T1000 (cell line): ENCODE measurements at regions not wholly inside any gene's neighbourhood (a gene's known extent, or its start where the extent isn't known, plus 50 kb on each side); places are given as distances from the start of the nearest gene placed in this dataset.
"Not testable (repeated sequence)": the region's sequence is repeated elsewhere in the genome, so short reads cannot be mapped to it uniquely, and the experiment has no call there.

Source experiments
- DNase-seq: peaks from one replicate; lab custom pipeline; 2025; ENCODE audit warnings: mixed read lengths; lab: John Stamatoyannopoulos, UW

- DNase-seq, result no peak
Measured at GRCh38 chr4:3866813-3867129, 100.6 kb downstream of the ADRA2C start.

GRCh38 chr4:3867403-3868100, 101.4 kb downstream of the ADRA2C start:
- no peak for DNase-seq

GRCh38 chr4:3868211-3869173, 102.3 kb downstream of the ADRA2C start:
- no peak for DNase-seq

GRCh38 chr4:3869174-3869572, 103.0 kb downstream of the ADRA2C start:
- no peak for DNase-seq

GRCh38 chr4:3869661-3870566, 103.7 kb downstream of the ADRA2C start:
- DNase-seq, result no peak

GRCh38 chr4:3870567-3870962, 104.4 kb downstream of the ADRA2C start:
- no peak for DNase-seq

GRCh38 chr4:3871181-3871852, 105.1 kb downstream of the ADRA2C start:
- no peak for DNase-seq

- DNase-seq, result no peak
Measured at GRCh38 chr4:3871881-3872833, 106.0 kb downstream of the ADRA2C start.

- no peak for DNase-seq
Measured at GRCh38 chr4:3872834-3873313, 106.7 kb downstream of the ADRA2C start.

GRCh38 chr4:3873408-3874027, 107.3 kb downstream of the ADRA2C start:
- DNase-seq, result no peak

GRCh38 chr4:3874028-3874415, 107.8 kb downstream of the ADRA2C start:
- no peak for DNase-seq

GRCh38 chr4:3874525-3875110, 108.4 kb downstream of the ADRA2C start:
- DNase-seq, result no peak

- DNase-seq, result no peak
Measured at GRCh38 chr4:3875466-3875865, 109.3 kb downstream of the ADRA2C start.

GRCh38 chr4:3876057-3876845, 110.1 kb downstream of the ADRA2C start:
- not testable (repeated sequence) for DNase-seq

- DNase-seq, result no peak
Measured at GRCh38 chr4:3877236-3877635, 111.1 kb downstream of the ADRA2C start.

- DNase-seq, result no peak
Measured at GRCh38 chr4:3877868-3878267, 111.7 kb downstream of the ADRA2C start.

GRCh38 chr4:3878678-3879077, 112.5 kb downstream of the ADRA2C start:
- DNase-seq, result no peak
